K562 (cell line): ENCODE measurements at regions not wholly inside any gene's neighbourhood (a gene's known extent, or its start where the extent isn't known, plus 50 kb on each side); places are given as distances from the start of the nearest gene placed in this dataset.

Experiments
- ATAC-seq: fragments of 200-7000 bp; cut with Tn5 transposase; 3 replicates; pipeline ENCODE4 v1.9.1; 2020; ENCODE audit warnings: moderate library complexity
- BruUV-seq: library from RNA; stranded (reverse); fragments of 400-500 nt; replicated peaks from 2 replicates; lab custom pipeline; 2021; lab: Mats Ljungman, UMichigan
- CTCF ChIA-PET: fragments of 300-600 bp; formaldehyde crosslinking; extraction: SDS; loops from one replicate; lab custom pipeline; 2021; ENCODE audit warnings: low intra/inter-chr PET ratio; lab: Yijun Ruan, JAX
- POLR2A ChIA-PET: fragments of 300-600, 350-650 bp; sonication (Branson Sonifier 250); formaldehyde crosslinking; extraction: SDS; loops from one replicate; lab custom pipeline; 2021; ENCODE audit warnings: antibody characterized with exemption, inconsistent platforms; lab: Yijun Ruan, JAX
- DNase-seq, 4 experiments: peaks; one replicate each; pipeline versions ENCODE4 v3.0.0 to v3.0.0-alpha.2; 2011 to 2018; ENCODE audit warnings: low spot score in 3 of 4, mixed read lengths in 3 of 4; ENCODE audit errors: extremely low read depth in 1 of 4
- FAIRE-seq: peaks from 2 replicates; lab custom pipeline; 2011; peaks lifted over from hg19 to GRCh38; lab: Jason Lieb, UNC
- H2AFZ ChIP-seq: 2 replicates; pipeline ENCODE4 v1.6.0; 2011; ENCODE audit warnings: low read depth, low read length, control low read depth, inconsistent platforms
- H3K27ac ChIP-seq: fragments of 200-600 bp; 3 replicates; pipeline ENCODE4 v1.8.0; 2011; ENCODE audit warnings: low read depth, mild to moderate bottlenecking, control low read depth, inconsistent platforms, low read length, moderate library complexity, mixed read lengths; ENCODE audit errors: extremely low read depth
- H3K27me3 ChIP-seq, 2 experiments: fragments of 300-600 bp in 1 of 2; 2 replicates in 1 of 2; 3 replicates in 1 of 2; pipeline versions ENCODE4 v1.6.0 to v1.8.0; 2011; ENCODE audit warnings: inconsistent platforms in 2 of 2, low read length in 2 of 2, mild to moderate bottlenecking in 1 of 2, mixed read lengths in 1 of 2, moderate library complexity in 1 of 2; ENCODE audit not compliant: control insufficient read depth in 2 of 2, insufficient read depth in 2 of 2
- H3K36me3 ChIP-seq: fragments of 300-600 bp; 3 replicates; pipeline ENCODE4 v1.8.0; 2011; ENCODE audit warnings: mild to moderate bottlenecking, low read length, inconsistent platforms; ENCODE audit not compliant: control insufficient read depth, insufficient read depth
- H3K4me1 ChIP-seq, 2 experiments: fragments of 200-600 bp in 1 of 2; replicated peaks in 1 of 2; 2 replicates in 1 of 2; 3 replicates in 1 of 2; pipeline versions ENCODE4 v1.5.1 to v1.8.0; 2011; ENCODE audit warnings: inconsistent platforms in 2 of 2, low read length in 2 of 2, mild to moderate bottlenecking in 1 of 2, mixed read lengths in 1 of 2, moderate library complexity in 1 of 2; ENCODE audit not compliant: control insufficient read depth in 2 of 2, insufficient read depth in 2 of 2
- H3K4me2 ChIP-seq: 2 replicates; pipeline ENCODE4 v1.6.1; 2011; ENCODE audit warnings: low read length, control low read depth, inconsistent platforms, mixed read lengths; ENCODE audit not compliant: insufficient read depth
- H3K4me3 ChIP-seq: fragments of 200-600 bp; sonication (generic), shearing (Covaris generic); 2 replicates; pipeline ENCODE4 v1.5.1; 2016; ENCODE audit warnings: control low read depth, inconsistent platforms
- H3K79me2 ChIP-seq: fragments of 200-600 bp; 3 replicates; pipeline ENCODE4 v1.8.0; 2011; ENCODE audit warnings: low read length, inconsistent platforms; ENCODE audit not compliant: control insufficient read depth, insufficient read depth
- H3K9ac ChIP-seq, 2 experiments: 2 replicates each; pipeline versions ENCODE4 v1.6.0 to v1.6.1; 2011; ENCODE audit warnings: low read depth in 2 of 2, low read length in 2 of 2, control low read depth in 1 of 2, inconsistent platforms in 1 of 2, mild to moderate bottlenecking in 1 of 2, mixed read lengths in 1 of 2; ENCODE audit not compliant: insufficient read depth in 1 of 2
- H3K9me1 ChIP-seq: one replicate; pipeline ENCODE4 v1.6.0; 2011; ENCODE audit warnings: inconsistent platforms, mild to moderate bottlenecking, low read length, moderate library complexity; ENCODE audit not compliant: control insufficient read depth, insufficient read depth
- H3K9me3 ChIP-seq: replicated peaks from 2 replicates; pipeline ENCODE4 v1.5.1; 2011; ENCODE audit warnings: low read depth, low read length, inconsistent platforms; ENCODE audit not compliant: control insufficient read depth, insufficient read depth
- H4K20me1 ChIP-seq: replicated peaks from 2 replicates; pipeline ENCODE4 v1.6.1; 2011; ENCODE audit warnings: low read length, inconsistent platforms, mixed read lengths; ENCODE audit not compliant: control insufficient read depth, insufficient read depth
- HIVEP1 ChIP-seq: fragments of 250-450 bp; sonication (Bioruptor Pico); IDR thresholded peaks from 2 replicates; pipeline ENCODE4 v1.4.0; 2020; ENCODE audit warnings: mild to moderate bottlenecking
- JUNB ChIP-seq: fragments of 450-650 bp; formaldehyde crosslinking; conservative IDR thresholded peaks from 2 replicates; pipeline ENCODE4 v1.4.0; 2020; ENCODE audit warnings: mild to moderate bottlenecking
- POLR2H ChIP-seq: IDR thresholded peaks from 2 replicates; pipeline ENCODE4 v1.6.1; 2016; ENCODE audit warnings: missing genetic modification characterization, low read depth, mild to moderate bottlenecking, control low read depth, missing compliant biosample characterization, moderate library complexity
- RBFOX2 ChIP-seq: fragments of 200-400 bp; formaldehyde crosslinking; IDR thresholded peaks from 2 replicates; pipeline ENCODE4 v1.6.1; 2017; ENCODE audit warnings: low read depth, mild to moderate bottlenecking, low read length, moderate library complexity
- RBM15 ChIP-seq: fragments of 200-400 bp; formaldehyde crosslinking; IDR thresholded peaks from 2 replicates; pipeline ENCODE4 v1.6.1; 2018; ENCODE audit warnings: mild to moderate bottlenecking, low read length, moderate library complexity; ENCODE audit not compliant: insufficient read depth
- SAFB2 ChIP-seq: fragments of 200-400 bp; formaldehyde crosslinking; IDR thresholded peaks from 2 replicates; pipeline ENCODE4 v1.6.1; 2018; ENCODE audit warnings: borderline replicate concordance, low read length, low read depth, moderate library complexity; ENCODE audit not compliant: severe bottlenecking
- ZNF134 ChIP-seq: fragments of 250-450 bp; sonication (Bioruptor Pico); conservative IDR thresholded peaks from 2 replicates; pipeline ENCODE4 v1.4.0; 2020
- ZNF57 ChIP-seq: fragments of 450-650 bp; formaldehyde crosslinking; IDR thresholded peaks from 2 replicates; pipeline ENCODE4 v1.4.0; 2020; ENCODE audit warnings: mild to moderate bottlenecking, moderate library complexity
- ZNF655 ChIP-seq: fragments of 250-450 bp; sonication (Bioruptor Pico); IDR thresholded peaks from 2 replicates; pipeline ENCODE4 v1.5.0; 2021
- ZNF696 ChIP-seq: fragments of 250-450 bp; sonication (Bioruptor Pico); conservative IDR thresholded peaks from 2 replicates; pipeline ENCODE4 v1.4.0; 2020; ENCODE audit warnings: mild to moderate bottlenecking, moderate library complexity
- WGBS: fragments of 100-300 bp; shearing (Covaris generic); methylation state at CpG from one replicate; pipeline ENCODE4 v1.1.6; 2016; ENCODE audit warnings: low coverage, mixed read lengths; ENCODE audit not compliant: insufficient coverage; ENCODE audit errors: missing lambda C conversion rate; 5-methylcytosine and 5-hydroxymethylcytosine counted together
- in situ Hi-C: fragments of 300-500 bp; cut with MboI; formaldehyde crosslinking; loops from 4 replicates; pipeline ENCODE4 v1.15.0; 2018; ENCODE audit warnings: inconsistent platforms, mixed read lengths
- intact Hi-C: fragments of 100-400 bp; cut with micrococcal nuclease; formaldehyde crosslinking; loops from 2 replicates; pipeline ENCODE4 v1.14.2; 2022
- TF ChIP-seq, protein P1 (sequence below): sonication (generic); formaldehyde crosslinking; IDR thresholded peaks from 2 replicates; pipeline ENCODE4 v1.8.1; 2023; ENCODE audit warnings: mild to moderate bottlenecking, missing genetic modification reagents, moderate library complexity
- TF ChIP-seq, protein P2 (sequence below): fragments of 450-650 bp; IDR thresholded peaks from 2 replicates; pipeline ENCODE4 v1.6.1; 2017; ENCODE audit warnings: mild to moderate bottlenecking, moderate library complexity

DNA sequence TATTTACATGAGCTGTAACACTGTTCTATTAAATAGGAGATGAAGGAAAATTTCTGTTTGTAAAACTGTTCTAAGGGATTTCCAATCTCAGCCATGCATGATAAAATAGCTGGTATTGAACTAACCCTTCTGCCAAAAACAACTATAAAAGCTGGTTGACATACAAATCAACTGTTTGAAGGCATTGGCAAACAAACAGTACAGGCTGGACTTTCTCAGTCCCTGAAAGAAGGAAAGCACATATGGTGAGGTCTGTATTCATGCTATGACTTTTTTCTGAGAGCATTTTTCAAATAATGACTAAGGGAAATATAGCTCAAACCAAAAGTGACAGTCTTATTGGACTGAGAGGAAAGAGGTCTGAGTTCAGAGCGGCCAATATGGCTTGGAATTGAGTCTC is 117.0 kb upstream of the CCDC54 start:
- DNase-seq, result no peak
- H3K4me1 ChIP-seq, result no peaks in the 10 kb centered on the region
- H2AFZ ChIP-seq, result no peak overlapping the region
- no peak for TF ChIP-seq SAFB2
- no peak for TF ChIP-seq ZNF696 (CRISPR knock-in tag)
- TF ChIP-seq POLR2H (tag), result no peak
- TF ChIP-seq HIVEP1, result no peak
- TF ChIP-seq RBM15, result no peak
- POLR2A ChIA-PET, result no interaction called here
- no peaks in the 10 kb centered on the region for H3K36me3 ChIP-seq
- no peak overlapping the region for H3K4me2 ChIP-seq
- WGBS, result 0% methylated on average over 1 of the region's 1 CpG
- H3K79me2 ChIP-seq, result no peaks in the 10 kb centered on the region
- H3K4me3 ChIP-seq, result no peak overlapping the region
- H3K27me3 ChIP-seq, result no peaks in the 10 kb centered on the region
- no peak overlapping the region for H3K27ac ChIP-seq
- H4K20me1 ChIP-seq, result no peaks in the 10 kb centered on the region
- ATAC-seq, result no peak
- FAIRE-seq, result no peak
- in situ Hi-C loops (no loop called here), intact Hi-C loops (no loop called here)
- no TSS peak for BruUV-seq
- no peak overlapping the region for H3K9ac ChIP-seq
- CTCF ChIA-PET, result no interaction called here
- H3K9me1 ChIP-seq, result no peaks in the 10 kb centered on the region
- H3K9me3 ChIP-seq, result no peaks in the 10 kb centered on the region

GRCh38 chr3:107263269-107264021 is 113.8 kb upstream of the CCDC54 start:
- no peaks in the 10 kb centered on the region for H3K79me2 ChIP-seq
- intact Hi-C loops (no loop called here), in situ Hi-C loops (no loop called here)
- H3K27ac ChIP-seq, result no peak overlapping the region
- no peak overlapping the region for H3K4me2 ChIP-seq
- DNase-seq (no peak), ATAC-seq (no peak), FAIRE-seq (no peak)
- BruUV-seq, result no TSS peak
- no peaks in the 10 kb centered on the region for H3K4me1 ChIP-seq
- POLR2A ChIA-PET, result no interaction called here
- H3K9me1 ChIP-seq, result no peaks in the 10 kb centered on the region
- H2AFZ ChIP-seq, result no peak overlapping the region
- no peaks in the 10 kb centered on the region for H3K9me3 ChIP-seq
- 3% methylated on average over 8 of the region's 9 CpGs for WGBS
- no peaks in the 10 kb centered on the region for H3K27me3 ChIP-seq
- no peaks in the 10 kb centered on the region for H4K20me1 ChIP-seq
- no peaks in the 10 kb centered on the region for H3K36me3 ChIP-seq
- no peak overlapping the region for H3K4me3 ChIP-seq
- CTCF ChIA-PET, result no interaction called here
- no peak overlapping the region for H3K9ac ChIP-seq
- TF ChIP-seq, protein P1, sequence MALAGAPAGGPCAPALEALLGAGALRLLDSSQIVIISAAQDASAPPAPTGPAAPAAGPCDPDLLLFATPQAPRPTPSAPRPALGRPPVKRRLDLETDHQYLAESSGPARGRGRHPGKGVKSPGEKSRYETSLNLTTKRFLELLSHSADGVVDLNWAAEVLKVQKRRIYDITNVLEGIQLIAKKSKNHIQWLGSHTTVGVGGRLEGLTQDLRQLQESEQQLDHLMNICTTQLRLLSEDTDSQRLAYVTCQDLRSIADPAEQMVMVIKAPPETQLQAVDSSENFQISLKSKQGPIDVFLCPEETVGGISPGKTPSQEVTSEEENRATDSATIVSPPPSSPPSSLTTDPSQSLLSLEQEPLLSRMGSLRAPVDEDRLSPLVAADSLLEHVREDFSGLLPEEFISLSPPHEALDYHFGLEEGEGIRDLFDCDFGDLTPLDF, result no peak
- no peak for TF ChIP-seq ZNF134 (CRISPR knock-in tag)
- TF ChIP-seq, protein P2, sequence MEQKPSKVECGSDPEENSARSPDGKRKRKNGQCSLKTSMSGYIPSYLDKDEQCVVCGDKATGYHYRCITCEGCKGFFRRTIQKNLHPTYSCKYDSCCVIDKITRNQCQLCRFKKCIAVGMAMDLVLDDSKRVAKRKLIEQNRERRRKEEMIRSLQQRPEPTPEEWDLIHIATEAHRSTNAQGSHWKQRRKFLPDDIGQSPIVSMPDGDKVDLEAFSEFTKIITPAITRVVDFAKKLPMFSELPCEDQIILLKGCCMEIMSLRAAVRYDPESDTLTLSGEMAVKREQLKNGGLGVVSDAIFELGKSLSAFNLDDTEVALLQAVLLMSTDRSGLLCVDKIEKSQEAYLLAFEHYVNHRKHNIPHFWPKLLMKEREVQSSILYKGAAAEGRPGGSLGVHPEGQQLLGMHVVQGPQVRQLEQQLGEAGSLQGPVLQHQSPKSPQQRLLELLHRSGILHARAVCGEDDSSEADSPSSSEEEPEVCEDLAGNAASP, result no peak
- no peak for TF ChIP-seq JUNB
- TF ChIP-seq ZNF655 (CRISPR knock-in tag), result no peak
- no peak for TF ChIP-seq RBFOX2
- TF ChIP-seq ZNF57 (CRISPR knock-in tag), result no peak
